ENCODE measurements at regions not wholly inside any gene's neighbourhood (a gene's known extent, or its start where the extent isn't known, plus 50 kb on each side); places are given as distances from the start of the nearest gene placed in this dataset.
"Not testable (repeated sequence)": the region's sequence is repeated elsewhere in the genome, so short reads cannot be mapped to it uniquely, and the experiment has no call there.

GRCh38 chr18:44356566-44357157 is 324.0 kb upstream of the SETBP1 start:
- Histone ChIP-seq H3K4me1 (ENCODE audit: control insufficient read depth in 1 of 2, insufficient read depth in 2 of 2, low read length in 2 of 2) (no peaks in the 10 kb centered on the region), H3K27ac (ENCODE audit: low read depth in 1 of 2, low read length in 2 of 2) (no peak overlapping the region), H3K9me3 (ENCODE audit: control insufficient read depth, low read length) (peaks cover 1% of the 10 kb centered on the region), H3K36me3 (ENCODE audit: control insufficient read depth in 1 of 2, insufficient read depth in 2 of 2, low read length in 1 of 2) (no peaks in the 10 kb centered on the region), H3K4me3 (ENCODE audit: low read length in 2 of 2) (no peak overlapping the region), H3K27me3 (ENCODE audit: control insufficient read depth in 1 of 2, insufficient read depth in 2 of 2, low read length in 1 of 2) (no peaks in the 10 kb centered on the region)
- intact Hi-C loops (cut with DNase I): no loop called here
- WGBS, 2 donors: 59 to 63% methylated on average over 5 of the region's 5 CpGs
- no peak for ATAC-seq (ENCODE audit: low FRiP score)
- no peak for DNase-seq

- no peaks in the 10 kb centered on the region for H3K27me3 ChIP-seq (ENCODE audit: control insufficient read depth in 1 of 2, insufficient read depth in 2 of 2, low read length in 1 of 2)
- H3K4me1 ChIP-seq (ENCODE audit: control insufficient read depth in 1 of 2, insufficient read depth in 2 of 2, low read length in 2 of 2): no peaks in the 10 kb centered on the region
- H3K4me3 ChIP-seq (ENCODE audit: low read length in 2 of 2): no peak overlapping the region
- 77 to 85% methylated on average over 2 of the region's 2 CpGs for WGBS, 2 donors
- no peaks in the 10 kb centered on the region for H3K36me3 ChIP-seq (ENCODE audit: control insufficient read depth in 1 of 2, insufficient read depth in 2 of 2, low read length in 1 of 2)
- no peak for ATAC-seq (ENCODE audit: low FRiP score)
- intact Hi-C loops (cut with DNase I): no loop called here
- DNase-seq: no peak
- no peak overlapping the region for H3K27ac ChIP-seq (ENCODE audit: low read depth in 1 of 2, low read length in 2 of 2)
- peaks cover 1% of the 10 kb centered on the region for H3K9me3 ChIP-seq (ENCODE audit: control insufficient read depth, low read length)
These were observed 322.3 kb upstream of the SETBP1 start for GRCh38 chr18:44358402-44358801.

- not testable (repeated sequence) for ATAC-seq (ENCODE audit: low FRiP score); H3K4me1 ChIP-seq (ENCODE audit: control insufficient read depth in 1 of 2, insufficient read depth in 2 of 2, low read length in 2 of 2); H3K27ac ChIP-seq (ENCODE audit: low read depth in 1 of 2, low read length in 2 of 2); DNase-seq; H3K36me3 ChIP-seq (ENCODE audit: control insufficient read depth in 1 of 2, insufficient read depth in 2 of 2, low read length in 1 of 2); H3K9me3 ChIP-seq (ENCODE audit: control insufficient read depth, low read length); H3K27me3 ChIP-seq (ENCODE audit: control insufficient read depth in 1 of 2, insufficient read depth in 2 of 2, low read length in 1 of 2); H3K4me3 ChIP-seq (ENCODE audit: low read length in 2 of 2)
- intact Hi-C loops (cut with DNase I): loop anchor here in 1 of 2 donors (10.0 kb wide), 1 partner anchor 235 kb away; no protein-coding TSS in a partner anchor
- 96 to 98% methylated on average over 1 of the region's 1 CpG for WGBS, 2 donors
These were observed 320.9 kb upstream of the SETBP1 start for GRCh38 chr18:44359741-44360140.

- intact Hi-C loops (cut with DNase I): loop anchor here in 1 of 2 donors (10.0 kb wide), 1 partner anchor 233 kb away; no protein-coding TSS in a partner anchor
- not testable (repeated sequence) for ATAC-seq (ENCODE audit: low FRiP score); H3K4me1 ChIP-seq (ENCODE audit: control insufficient read depth in 1 of 2, insufficient read depth in 2 of 2, low read length in 2 of 2); H3K27me3 ChIP-seq (ENCODE audit: control insufficient read depth in 1 of 2, insufficient read depth in 2 of 2, low read length in 1 of 2); H3K27ac ChIP-seq (ENCODE audit: low read depth in 1 of 2, low read length in 2 of 2); H3K9me3 ChIP-seq (ENCODE audit: control insufficient read depth, low read length); H3K4me3 ChIP-seq (ENCODE audit: low read length in 2 of 2); DNase-seq; H3K36me3 ChIP-seq (ENCODE audit: control insufficient read depth in 1 of 2, insufficient read depth in 2 of 2, low read length in 1 of 2)
- 92 to 100% methylated on average over 1 of the region's 1 CpG for WGBS, 2 donors
These were observed 318.5 kb upstream of the SETBP1 start for GRCh38 chr18:44362213-44362612.

GRCh38 chr18:44370861-44371260 is 309.8 kb upstream of the SETBP1 start:
- peaks cover 5% of the 10 kb centered on the region for H3K9me3 ChIP-seq (ENCODE audit: control insufficient read depth, low read length)
- ATAC-seq (ENCODE audit: low FRiP score) (no peak), DNase-seq (no peak)
- no peak overlapping the region for H3K27ac ChIP-seq (ENCODE audit: low read depth in 1 of 2, low read length in 2 of 2)
- no peaks in the 10 kb centered on the region for H3K4me1 ChIP-seq (ENCODE audit: control insufficient read depth in 1 of 2, insufficient read depth in 2 of 2, low read length in 2 of 2)
- no peak overlapping the region for H3K4me3 ChIP-seq (ENCODE audit: low read length in 2 of 2)
- no peaks in the 10 kb centered on the region for H3K36me3 ChIP-seq (ENCODE audit: control insufficient read depth in 1 of 2, insufficient read depth in 2 of 2, low read length in 1 of 2)
- intact Hi-C loops (cut with DNase I): no loop called here
- H3K27me3 ChIP-seq (ENCODE audit: control insufficient read depth in 1 of 2, insufficient read depth in 2 of 2, low read length in 1 of 2): no peaks in the 10 kb centered on the region
- WGBS, 2 donors: 16 to 17% methylated on average over 1 of the region's 1 CpG

- Histone ChIP-seq H3K27me3 (ENCODE audit: control insufficient read depth in 1 of 2, insufficient read depth in 2 of 2, low read length in 1 of 2) (no peaks in the 10 kb centered on the region), H3K4me3 (ENCODE audit: low read length in 2 of 2) (no peak overlapping the region), H3K4me1 (ENCODE audit: control insufficient read depth in 1 of 2, insufficient read depth in 2 of 2, low read length in 2 of 2) (no peaks in the 10 kb centered on the region), H3K27ac (ENCODE audit: low read depth in 1 of 2, low read length in 2 of 2) (no peak overlapping the region), H3K9me3 (ENCODE audit: control insufficient read depth, low read length) (peaks cover 5% of the 10 kb centered on the region), H3K36me3 (ENCODE audit: control insufficient read depth in 1 of 2, insufficient read depth in 2 of 2, low read length in 1 of 2) (no peaks in the 10 kb centered on the region)
- DNase-seq: no peak
- 77 to 78% methylated on average over 3 of the region's 3 CpGs for WGBS, 2 donors
- no peak for ATAC-seq (ENCODE audit: low FRiP score)
- intact Hi-C loops (cut with DNase I): no loop called here
These were observed 305.7 kb upstream of the SETBP1 start for GRCh38 chr18:44374966-44375365.

- ATAC-seq (ENCODE audit: low FRiP score) (no peak), DNase-seq (no peak)
- no peak overlapping the region for H3K4me3 ChIP-seq (ENCODE audit: low read length in 2 of 2)
- intact Hi-C loops (cut with DNase I): no loop called here
- H3K27me3 ChIP-seq (ENCODE audit: control insufficient read depth in 1 of 2, insufficient read depth in 2 of 2, low read length in 1 of 2): no peaks in the 10 kb centered on the region
- 43 to 48% methylated on average over 5 of the region's 5 CpGs for WGBS, 2 donors
- H3K4me1 ChIP-seq (ENCODE audit: control insufficient read depth in 1 of 2, insufficient read depth in 2 of 2, low read length in 2 of 2): no peaks in the 10 kb centered on the region
- no peak overlapping the region for H3K27ac ChIP-seq (ENCODE audit: low read depth in 1 of 2, low read length in 2 of 2)
- H3K9me3 ChIP-seq (ENCODE audit: control insufficient read depth, low read length): no peaks in the 10 kb centered on the region
- no peaks in the 10 kb centered on the region for H3K36me3 ChIP-seq (ENCODE audit: control insufficient read depth in 1 of 2, insufficient read depth in 2 of 2, low read length in 1 of 2)
These were observed 294.3 kb upstream of the SETBP1 start for GRCh38 chr18:44386401-44386800.

GRCh38 chr18:44388329-44388728 is 292.4 kb upstream of the SETBP1 start:
- intact Hi-C loops (cut with DNase I): no loop called here
- ATAC-seq (ENCODE audit: low FRiP score): peak; percentile 13

GRCh38 chr18:44392933-44393332 is 287.8 kb upstream of the SETBP1 start:
- Histone ChIP-seq H3K4me1 (ENCODE audit: control insufficient read depth in 1 of 2, insufficient read depth in 2 of 2, low read length in 2 of 2) (no peaks in the 10 kb centered on the region), H3K36me3 (ENCODE audit: control insufficient read depth in 1 of 2, insufficient read depth in 2 of 2, low read length in 1 of 2) (no peaks in the 10 kb centered on the region), H3K27ac (ENCODE audit: low read depth in 1 of 2, low read length in 2 of 2) (no peak overlapping the region), H3K9me3 (ENCODE audit: control insufficient read depth, low read length) (no peaks in the 10 kb centered on the region), H3K27me3 (ENCODE audit: control insufficient read depth in 1 of 2, insufficient read depth in 2 of 2, low read length in 1 of 2) (no peaks in the 10 kb centered on the region), H3K4me3 (ENCODE audit: low read length in 2 of 2) (no peak overlapping the region)
- intact Hi-C loops (cut with DNase I): no loop called here
- DNase-seq: no peak
- no peak for ATAC-seq (ENCODE audit: low FRiP score)

More at GRCh38 chr18:44388329-44388728, 292.4 kb upstream of the SETBP1 start:
- no peak overlapping the region for H3K4me3 ChIP-seq (ENCODE audit: low read length in 2 of 2)
- H3K9me3 ChIP-seq (ENCODE audit: control insufficient read depth, low read length): no peaks in the 10 kb centered on the region
- DNase-seq: no peak
- WGBS, 2 donors: 50 to 52% methylated on average over 2 of the region's 2 CpGs
- no peaks in the 10 kb centered on the region for H3K4me1 ChIP-seq (ENCODE audit: control insufficient read depth in 1 of 2, insufficient read depth in 2 of 2, low read length in 2 of 2)
- no peaks in the 10 kb centered on the region for H3K27me3 ChIP-seq (ENCODE audit: control insufficient read depth in 1 of 2, insufficient read depth in 2 of 2, low read length in 1 of 2)
- H3K27ac ChIP-seq (ENCODE audit: low read depth in 1 of 2, low read length in 2 of 2): no peak overlapping the region
- H3K36me3 ChIP-seq (ENCODE audit: control insufficient read depth in 1 of 2, insufficient read depth in 2 of 2, low read length in 1 of 2): no peaks in the 10 kb centered on the region

Measured in aorta (tissue), 5 donors.